ENCODE measurements at regions not wholly inside any gene's neighbourhood (a gene's known extent, or its start where the extent isn't known, plus 50 kb on each side); places are given as distances from the start of the nearest gene placed in this dataset.
"Not testable (repeated sequence)": the region's sequence is repeated elsewhere in the genome, so short reads cannot be mapped to it uniquely, and the experiment has no call there.

- DNase-seq (ENCODE audit: low spot score): no peak
- TF ChIP-seq CTCF (IDR thresholded peaks at IDR 0.05; ENCODE audit: borderline replicate concordance, control extremely low read depth, extremely low read depth, insufficient read depth, missing control alignments): no peak
- in situ Hi-C loops (cut with MboI; ENCODE audit: low sequenced_read_pairs, unreplicated experiment): no loop called here
Measured at GRCh38 chr10:26939290-26939961, 78.7 kb upstream of the ABI1 start.

GRCh38 chr10:26938578-26938977 is 77.8 kb upstream of the ABI1 start:
- TF ChIP-seq CTCF (IDR thresholded peaks at IDR 0.05; ENCODE audit: borderline replicate concordance, control extremely low read depth, extremely low read depth, insufficient read depth, missing control alignments): no peak
- in situ Hi-C loops (cut with MboI; ENCODE audit: low sequenced_read_pairs, unreplicated experiment): no loop called here
- no peak for DNase-seq (ENCODE audit: low spot score)

GRCh38 chr10:26937371-26937770 is 76.6 kb upstream of the ABI1 start:
- in situ Hi-C loops (cut with MboI; ENCODE audit: low sequenced_read_pairs, unreplicated experiment): no loop called here
- DNase-seq (ENCODE audit: low spot score): no peak
- no peak for TF ChIP-seq CTCF (IDR thresholded peaks at IDR 0.05; ENCODE audit: borderline replicate concordance, control extremely low read depth, extremely low read depth, insufficient read depth, missing control alignments)

- in situ Hi-C loops (cut with MboI; ENCODE audit: low sequenced_read_pairs, unreplicated experiment); DNase-seq (ENCODE audit: low spot score): not testable (repeated sequence)
Measured at GRCh38 chr10:26934190-26934589, 73.4 kb upstream of the ABI1 start.

GRCh38 chr10:26932576-26932975 is 71.8 kb upstream of the ABI1 start:
- TF ChIP-seq CTCF (IDR thresholded peaks at IDR 0.05; ENCODE audit: borderline replicate concordance, control extremely low read depth, extremely low read depth, insufficient read depth, missing control alignments): no peak
- in situ Hi-C loops (cut with MboI; ENCODE audit: low sequenced_read_pairs, unreplicated experiment): no loop called here
- DNase-seq (ENCODE audit: low spot score): no peak

GRCh38 chr10:26931223-26931622 is 70.5 kb upstream of the ABI1 start:
- in situ Hi-C loops (cut with MboI; ENCODE audit: low sequenced_read_pairs, unreplicated experiment): no loop called here
- TF ChIP-seq CTCF (IDR thresholded peaks at IDR 0.05; ENCODE audit: borderline replicate concordance, control extremely low read depth, extremely low read depth, insufficient read depth, missing control alignments): no peak
- peak; percentile 77 for DNase-seq (ENCODE audit: low spot score)

- DNase-seq (ENCODE audit: low spot score); in situ Hi-C loops (cut with MboI; ENCODE audit: low sequenced_read_pairs, unreplicated experiment): not testable (repeated sequence)
Measured at GRCh38 chr10:26922824-26923223, 62.1 kb upstream of the ABI1 start.

- DNase-seq (ENCODE audit: low spot score); in situ Hi-C loops (cut with MboI; ENCODE audit: low sequenced_read_pairs, unreplicated experiment): not testable (repeated sequence)
Measured at GRCh38 chr10:26919156-26919860, 58.5 kb upstream of the ABI1 start.

Measured in GM13976 (cell line).